GM10266 (cell line): ENCODE measurements at regions not wholly inside any gene's neighbourhood (a gene's known extent, or its start where the extent isn't known, plus 50 kb on each side); places are given as distances from the start of the nearest gene placed in this dataset.

Source experiments
- DNase-seq: peaks from one replicate; pipeline ENCODE4 v3.0.0; 2012; ENCODE audit errors: extremely low spot score
- TF ChIP-seq, protein P1 (sequence below): IDR thresholded peaks from 2 replicates; pipeline ENCODE4 v1.5.1; 2012; ENCODE audit warnings: mild to moderate bottlenecking, low read depth; ENCODE audit not compliant: control insufficient read depth, insufficient read depth; ENCODE audit errors: missing control alignments

DNA sequence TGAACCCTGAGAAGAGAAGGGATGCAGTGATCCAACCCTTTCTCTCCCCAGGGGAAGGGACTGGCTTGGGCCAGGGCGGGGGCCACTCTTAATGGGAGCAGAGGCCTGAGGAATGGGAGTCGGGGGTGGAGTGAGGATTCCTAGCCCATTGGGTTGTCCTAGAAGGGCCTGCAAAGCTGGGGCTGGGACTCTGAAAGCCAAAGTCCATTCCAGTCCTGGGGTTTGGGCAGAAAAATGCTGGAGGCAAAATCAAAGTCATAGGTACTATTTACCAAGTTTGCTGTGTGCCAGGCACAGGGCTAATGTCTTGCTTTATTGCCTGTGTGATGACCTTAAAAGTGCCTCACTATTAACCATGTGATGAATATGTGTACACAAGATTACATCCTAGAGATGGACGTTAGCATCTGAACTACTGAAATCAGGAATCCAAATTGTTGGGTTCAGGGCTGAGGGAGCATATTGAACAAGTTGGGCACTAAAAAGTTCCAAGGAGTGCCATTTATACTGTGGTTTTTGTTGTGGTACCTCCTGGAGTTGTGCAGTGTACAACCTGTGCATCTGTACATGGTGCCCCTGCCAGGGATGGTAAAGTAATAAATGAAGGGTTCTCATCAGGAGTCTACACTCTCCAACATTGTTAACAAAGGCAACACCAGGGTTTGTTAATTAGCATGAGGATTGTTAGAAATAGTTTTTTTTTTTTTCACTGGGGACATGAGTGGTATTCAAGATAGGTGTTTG lies 84.4 kb upstream of the NKD1 start:
- no peak for DNase-seq
- TF ChIP-seq, protein P1, sequence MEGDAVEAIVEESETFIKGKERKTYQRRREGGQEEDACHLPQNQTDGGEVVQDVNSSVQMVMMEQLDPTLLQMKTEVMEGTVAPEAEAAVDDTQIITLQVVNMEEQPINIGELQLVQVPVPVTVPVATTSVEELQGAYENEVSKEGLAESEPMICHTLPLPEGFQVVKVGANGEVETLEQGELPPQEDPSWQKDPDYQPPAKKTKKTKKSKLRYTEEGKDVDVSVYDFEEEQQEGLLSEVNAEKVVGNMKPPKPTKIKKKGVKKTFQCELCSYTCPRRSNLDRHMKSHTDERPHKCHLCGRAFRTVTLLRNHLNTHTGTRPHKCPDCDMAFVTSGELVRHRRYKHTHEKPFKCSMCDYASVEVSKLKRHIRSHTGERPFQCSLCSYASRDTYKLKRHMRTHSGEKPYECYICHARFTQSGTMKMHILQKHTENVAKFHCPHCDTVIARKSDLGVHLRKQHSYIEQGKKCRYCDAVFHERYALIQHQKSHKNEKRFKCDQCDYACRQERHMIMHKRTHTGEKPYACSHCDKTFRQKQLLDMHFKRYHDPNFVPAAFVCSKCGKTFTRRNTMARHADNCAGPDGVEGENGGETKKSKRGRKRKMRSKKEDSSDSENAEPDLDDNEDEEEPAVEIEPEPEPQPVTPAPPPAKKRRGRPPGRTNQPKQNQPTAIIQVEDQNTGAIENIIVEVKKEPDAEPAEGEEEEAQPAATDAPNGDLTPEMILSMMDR: no peak

DNA sequence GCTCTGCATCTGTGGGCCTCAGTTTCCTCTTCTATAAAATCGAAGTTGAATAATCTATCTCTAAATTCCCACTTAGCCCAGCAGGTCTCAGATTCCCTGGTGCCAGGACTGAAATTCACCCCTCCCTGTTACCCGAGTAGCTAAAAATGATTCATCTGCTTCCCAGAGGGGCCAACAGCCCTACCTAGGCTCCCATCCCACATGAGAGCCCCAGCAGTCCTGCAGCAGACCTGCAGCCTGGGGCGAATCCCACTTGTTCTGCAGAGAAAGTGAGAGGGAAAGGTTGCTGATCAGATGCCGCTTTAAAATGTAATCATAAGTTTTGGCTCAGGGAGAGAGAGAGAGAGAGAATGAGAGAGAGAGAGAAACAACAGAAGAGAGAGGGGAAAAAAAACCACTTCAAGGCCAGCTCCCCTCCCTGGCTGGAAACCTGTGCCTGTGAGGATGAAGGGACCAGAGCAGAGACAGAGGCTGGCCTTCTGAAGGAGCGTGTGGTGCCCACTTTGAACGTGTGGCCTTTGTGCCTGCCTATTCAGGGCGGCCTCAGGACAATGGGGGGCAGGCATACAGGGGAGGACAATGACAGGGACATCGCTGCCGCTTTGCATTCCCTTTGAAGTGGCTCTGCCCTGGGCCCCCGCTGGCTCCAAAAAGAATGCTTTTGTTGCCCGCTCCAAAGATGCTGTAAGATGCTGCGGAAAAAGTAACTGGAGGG lies 85.2 kb upstream of the NKD1 start:
- TF ChIP-seq, protein P1: no peak
- DNase-seq: no peak

DNA sequence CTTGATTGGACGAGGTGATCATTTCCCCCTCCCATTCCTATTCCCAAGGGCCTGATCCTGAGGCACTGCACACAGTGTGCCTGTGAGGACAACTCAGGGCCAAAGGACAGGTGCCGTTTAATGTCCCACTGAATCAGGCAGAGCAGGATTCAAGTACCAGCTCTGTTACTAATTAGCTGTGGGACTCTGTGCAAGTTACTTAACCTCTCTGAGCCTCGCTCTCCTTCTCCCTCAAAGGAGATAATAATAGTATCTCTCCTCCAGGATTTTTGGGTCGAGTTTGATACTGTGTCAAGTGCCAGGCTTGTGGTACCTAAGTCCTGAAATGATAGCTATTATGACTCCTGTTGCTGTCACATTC lies 86.8 kb upstream of the NKD1 start:
- TF ChIP-seq, protein P1: no peak

DNA sequence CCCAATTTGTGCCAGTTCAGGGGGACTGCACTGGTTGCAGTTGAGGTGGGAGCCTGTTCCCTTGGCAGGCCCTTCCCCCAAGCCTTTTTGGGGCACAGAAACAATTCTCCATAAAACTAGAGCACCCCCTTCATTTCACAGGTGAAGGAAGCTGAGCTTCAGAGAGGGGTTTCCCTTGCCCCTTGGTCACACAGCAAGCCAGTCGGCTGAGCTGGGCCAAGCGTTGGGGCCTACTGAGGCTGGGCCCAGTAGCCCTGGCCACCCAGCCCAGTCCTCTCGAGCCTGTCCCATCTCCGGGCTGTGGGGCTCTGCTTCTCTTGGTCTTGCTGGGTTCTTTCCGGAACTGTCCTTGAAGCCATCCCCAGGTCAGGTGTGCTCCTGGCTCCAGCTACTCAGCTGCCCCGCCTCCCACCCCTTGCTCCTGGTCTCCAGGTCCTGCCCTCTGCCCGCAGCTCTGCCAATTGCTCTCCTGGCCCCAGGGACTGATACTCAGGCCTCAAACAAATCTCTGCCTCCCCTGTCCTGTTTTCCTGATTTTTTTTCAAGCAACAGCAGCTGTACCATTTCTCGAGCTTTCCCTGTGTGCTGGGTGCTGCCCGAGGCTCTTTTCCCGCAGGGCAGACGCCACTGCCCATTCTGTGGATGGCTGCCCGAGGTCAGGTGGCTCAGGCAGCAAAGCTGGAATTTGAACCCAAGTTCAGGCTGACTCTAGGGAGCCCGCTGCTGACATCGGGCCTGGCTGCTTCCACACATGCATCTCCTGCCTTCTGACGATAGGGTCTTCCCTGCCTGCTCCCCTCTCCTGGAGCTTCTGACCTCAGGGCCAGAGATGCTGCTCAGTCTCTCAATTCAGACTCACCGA lies 87.4 kb upstream of the NKD1 start:
- no peak for DNase-seq
- TF ChIP-seq, protein P1: no peak

More for the DNA sequence above, 86.8 kb upstream of the NKD1 start:
- DNase-seq: no peak

DNA sequence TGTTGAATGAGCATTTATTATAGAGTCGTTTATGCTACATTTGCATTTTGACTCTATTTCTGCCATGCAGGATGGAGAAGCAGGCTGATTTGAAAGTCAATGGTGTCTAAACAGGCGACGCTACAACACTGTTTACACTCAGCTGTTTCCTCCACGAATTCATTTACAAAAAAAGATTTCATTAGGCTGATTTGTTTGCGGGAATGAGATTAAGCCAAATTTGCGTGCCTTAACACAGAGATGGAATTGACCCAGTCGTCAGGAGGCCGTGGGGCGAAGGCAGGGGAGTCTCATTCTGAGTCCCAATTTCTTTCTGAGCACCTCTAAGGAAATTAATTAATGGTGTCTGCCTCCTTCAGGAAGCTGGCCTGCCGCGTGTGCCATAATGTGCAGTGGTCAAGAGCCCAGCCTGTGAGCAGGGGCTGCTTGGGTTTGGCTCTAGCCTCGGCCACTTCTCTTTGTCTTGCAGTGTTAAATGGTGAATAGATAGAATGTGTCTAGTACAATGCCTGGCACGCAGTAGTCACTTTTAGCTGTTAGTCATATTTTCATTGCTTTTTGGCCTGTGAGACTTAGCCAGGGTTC lies 88.6 kb upstream of the NKD1 start:
- no peak for DNase-seq
- TF ChIP-seq, protein P1: no peak

DNA sequence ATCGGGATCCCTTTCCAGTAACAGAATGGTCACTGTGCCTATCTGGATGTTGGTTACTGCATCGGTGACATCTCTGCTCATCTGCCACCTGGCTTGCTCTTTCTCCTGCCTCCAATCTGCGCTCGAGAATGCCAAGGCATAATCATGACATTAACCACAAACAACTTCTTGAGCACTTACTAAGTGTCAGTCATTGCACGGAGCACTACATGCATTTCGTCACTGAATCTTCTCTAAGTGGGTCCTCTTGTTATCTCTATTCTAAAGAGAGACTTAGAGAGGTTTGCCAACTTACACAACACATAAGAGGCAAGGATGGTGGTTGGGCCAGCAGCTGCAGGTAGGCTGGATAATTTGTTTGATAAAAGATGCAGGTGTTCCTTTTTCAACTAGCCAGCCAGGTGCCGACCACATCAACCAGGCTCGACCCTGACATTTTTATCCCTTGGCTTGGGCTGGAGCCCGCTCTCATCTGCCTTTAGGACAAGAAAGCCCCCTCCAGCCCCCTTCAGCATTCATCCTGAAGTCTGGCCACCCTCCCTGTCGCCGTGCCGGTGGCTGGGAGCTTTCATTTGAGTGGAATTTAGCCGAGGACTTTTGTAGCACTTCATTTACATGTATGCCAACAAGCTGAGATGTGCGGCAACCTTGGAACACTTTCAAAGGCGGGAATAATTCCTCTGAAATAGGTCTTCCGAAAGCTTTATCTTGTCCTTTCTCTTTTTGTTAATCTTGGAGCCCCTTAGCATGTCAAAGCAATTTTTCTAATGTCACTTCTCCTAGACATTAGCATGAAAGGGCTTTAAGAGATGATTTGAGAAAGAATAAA lies 89.3 kb upstream of the NKD1 start:
- no peak for DNase-seq
- TF ChIP-seq, protein P1: no peak
